B cell (primary cell): ENCODE measurements at regions not wholly inside any gene's neighbourhood (a gene's known extent, or its start where the extent isn't known, plus 50 kb on each side); places are given as distances from the start of the nearest gene placed in this dataset.

Experiments
- ATAC-seq: fragments of 200-7000 bp; cut with Tn5 transposase; one replicate; pipeline ENCODE4 v1.10.0; 2021; ENCODE audit warnings: low read depth, mild to moderate bottlenecking, moderate number of reproducible peaks, moderate library complexity
- CTCF ChIA-PET: fragments of 350-600 bp; sonication (Branson Sonifier 250); formaldehyde crosslinking; loops from one replicate; lab custom pipeline; 2021; ENCODE audit warnings: antibody characterized with exemption, inconsistent platforms; lab: Charles Lee
- POLR2A ChIA-PET: fragments of 350-600 bp; sonication (Branson Sonifier 250); formaldehyde crosslinking; loops from one replicate; lab custom pipeline; 2021; ENCODE audit warnings: antibody characterized with exemption; lab: Charles Lee
- DNase-seq: peaks from one replicate; pipeline ENCODE4 v3.0.0; 2013
- H2AFZ ChIP-seq: 2 replicates; pipeline ENCODE4 v1.6.1; 2012; ENCODE audit warnings: mild to moderate bottlenecking, low read depth, low read length; ENCODE audit not compliant: insufficient read depth, poor library complexity, severe bottlenecking
- H3K27ac ChIP-seq, 2 donors: 1 replicate in 1 of 2; 2 replicates in 1 of 2; pipeline ENCODE4 v1.5.1; 2012 to 2013; ENCODE audit warnings: low read length in 2 of 2, mild to moderate bottlenecking in 2 of 2, moderate library complexity in 1 of 2
- H3K27me3 ChIP-seq, 4 experiments: fragments of 200-600 bp in 1 of 4; sonication (generic) in 1 of 4; replicated peaks in 1 of 4; 1 replicate in 2 of 4; 2 replicates in 2 of 4; pipeline versions ENCODE4 v1.6.1 to v1.7.0; 2013 to 2016; ENCODE audit warnings: low read length in 3 of 4, mild to moderate bottlenecking in 2 of 4, mixed read lengths in 1 of 4, moderate library complexity in 1 of 4; ENCODE audit not compliant: insufficient read depth in 4 of 4, control insufficient read depth in 3 of 4; ENCODE audit errors: control extremely low read depth in 1 of 4
- H3K36me3 ChIP-seq, 2 experiments: replicated peaks in 1 of 2; 1 replicate in 1 of 2; 2 replicates in 1 of 2; pipeline versions ENCODE4 v1.6.1 to v1.7.1; 2013; ENCODE audit warnings: low read length in 1 of 2; ENCODE audit not compliant: insufficient read depth in 2 of 2, control insufficient read depth in 1 of 2; ENCODE audit errors: control extremely low read depth in 1 of 2, extremely low read depth in 1 of 2
- H3K4me1 ChIP-seq, 2 donors: fragments of 200-600 bp in 1 of 2; sonication (generic) in 1 of 2; 1 replicate in 1 of 2; 2 replicates in 1 of 2; pipeline versions ENCODE4 v1.5.1 to v1.6.1; 2013 to 2017; ENCODE audit warnings: low read length in 2 of 2; ENCODE audit not compliant: control insufficient read depth in 2 of 2, insufficient read depth in 2 of 2
- H3K4me2 ChIP-seq: replicated peaks from 2 replicates; pipeline ENCODE3; 2012; ENCODE audit warnings: mild to moderate bottlenecking, low read depth, low read length; ENCODE audit not compliant: poor library complexity, severe bottlenecking
- H3K4me3 ChIP-seq, 5 experiments: fragments of 200-600 bp in 1 of 5; sonication (generic) in 1 of 5; 1 replicate in 3 of 5; 2 replicates in 2 of 5; pipeline versions ENCODE4 v1.5.1 to v1.7.0; 2011 to 2016; ENCODE audit warnings: low read length in 4 of 5, mild to moderate bottlenecking in 4 of 5, low read depth in 2 of 5, control low read depth in 1 of 5, moderate library complexity in 1 of 5; ENCODE audit not compliant: insufficient read depth in 1 of 5; ENCODE audit errors: control extremely low read depth in 1 of 5, extremely low read depth in 1 of 5
- H3K79me2 ChIP-seq: fragments of 200-600 bp; sonication (generic); one replicate; pipeline ENCODE4 v1.6.0; 2016; ENCODE audit warnings: low read length; ENCODE audit not compliant: control insufficient read depth, insufficient read depth
- H3K9ac ChIP-seq: fragments of 200-600 bp; sonication (generic); 2 replicates; pipeline ENCODE4 v1.6.1; 2017; ENCODE audit warnings: mild to moderate bottlenecking, low read length, moderate library complexity
- H3K9me3 ChIP-seq, 3 donors: one replicate each; pipeline versions ENCODE4 v1.6.1 to v1.7.1; 2013; ENCODE audit warnings: low read length in 2 of 3; ENCODE audit not compliant: control insufficient read depth in 2 of 3, insufficient read depth in 1 of 3; ENCODE audit errors: control extremely low read depth in 1 of 3
- H4K20me1 ChIP-seq: 2 replicates; pipeline ENCODE4 v1.6.0; 2012; ENCODE audit warnings: mild to moderate bottlenecking, low read length; ENCODE audit not compliant: insufficient read depth, control insufficient read depth, poor library complexity, severe bottlenecking
- H3K27ac Mint-ChIP-seq: one replicate; pipeline ENCODE4 v1.8.0; 2021; ENCODE audit warnings: mixed read lengths
- H3K27me3 Mint-ChIP-seq: one replicate; pipeline ENCODE4 v1.8.0; 2021; ENCODE audit warnings: mixed read lengths
- H3K4me1 Mint-ChIP-seq: one replicate; pipeline ENCODE4 v1.8.0; 2021; ENCODE audit warnings: mixed read lengths
- H3K4me3 Mint-ChIP-seq: one replicate; pipeline ENCODE4 v1.8.0; 2021; ENCODE audit warnings: mixed read lengths
- H3K9me3 Mint-ChIP-seq: one replicate; pipeline ENCODE4 v1.8.0; 2022; ENCODE audit warnings: mixed read lengths; ENCODE audit not compliant: insufficient read depth
- EZH2 ChIP-seq: IDR thresholded peaks from 2 replicates; pipeline ENCODE4 v1.6.1; 2012; ENCODE audit warnings: borderline replicate concordance, low read depth, mild to moderate bottlenecking, moderate library complexity, low read length; ENCODE audit not compliant: insufficient read depth, poor library complexity, severe bottlenecking
- WGBS: methylation state at CpG from one replicate; pipeline ENCODE4 v1.1.5; 2013; ENCODE audit warnings: missing lambda C conversion rate; ENCODE audit not compliant: insufficient coverage; 5-methylcytosine and 5-hydroxymethylcytosine counted together
- intact Hi-C: fragments of 100-400 bp; cut with micrococcal nuclease; formaldehyde crosslinking; loops from one replicate; pipeline ENCODE4 v1.10.0; 2022
- TF ChIP-seq, protein P1 (sequence below): fragments of 200-600 bp; IDR thresholded peaks from one replicate; pipeline ENCODE4 v1.8.0; 2022; ENCODE audit warnings: antibody characterized with exemption, mild to moderate bottlenecking

DNA sequence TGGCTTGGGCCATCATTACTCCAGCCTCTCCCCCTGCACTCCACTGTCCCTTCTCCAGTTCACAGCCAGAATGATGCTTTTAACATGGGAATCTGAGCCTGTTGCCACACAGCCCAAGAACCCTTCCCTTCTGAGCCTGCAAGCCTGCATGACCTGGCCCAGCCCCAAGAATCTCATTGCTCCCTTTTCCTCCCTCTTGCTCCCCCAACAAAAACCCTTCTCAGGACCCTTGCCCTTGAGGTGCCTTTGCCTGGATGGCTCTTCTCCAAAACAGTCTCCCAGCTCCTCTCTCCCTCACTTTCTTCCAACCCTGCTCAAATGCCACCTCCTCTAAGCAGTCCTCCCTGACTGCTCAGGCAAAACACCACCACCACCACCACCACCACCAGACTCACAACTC, 157.2 kb downstream of the ANKRD60 start:
- Histone ChIP-seq H3K9me3 (peaks cover 0 to 5% (median 0%) of the 10 kb centered on the region in 3 donors), H3K4me2 (no peak overlapping the region), H3K27me3 (peaks cover 0 to 7% (median 1%) of the 10 kb centered on the region in 4 experiments), H2AFZ (no peak overlapping the region), H4K20me1 (no peaks in the 10 kb centered on the region), H3K36me3 (no peaks in the 10 kb centered on the region), H3K27ac (no peak overlapping the region), H3K9ac (no peak overlapping the region), H3K4me1 (peaks cover 3 to 6% of the 10 kb centered on the region in 2 donors), H3K79me2 (no peaks in the 10 kb centered on the region), H3K4me3 (no peak overlapping the region)
- ATAC-seq (no peak), DNase-seq (no peak)
- Mint-ChIP-seq H3K9me3 (no peaks in the 10 kb centered on the region), H3K27me3 (peaks cover 40% of the 10 kb centered on the region), H3K4me3 (no peak overlapping the region), H3K4me1 (peaks cover 12% of the 10 kb centered on the region), H3K27ac (no peak overlapping the region)
- intact Hi-C loops, result no loop called here
- ChIA-PET CTCF (no interaction called here), POLR2A (no interaction called here)
- TF ChIP-seq, protein P1, sequence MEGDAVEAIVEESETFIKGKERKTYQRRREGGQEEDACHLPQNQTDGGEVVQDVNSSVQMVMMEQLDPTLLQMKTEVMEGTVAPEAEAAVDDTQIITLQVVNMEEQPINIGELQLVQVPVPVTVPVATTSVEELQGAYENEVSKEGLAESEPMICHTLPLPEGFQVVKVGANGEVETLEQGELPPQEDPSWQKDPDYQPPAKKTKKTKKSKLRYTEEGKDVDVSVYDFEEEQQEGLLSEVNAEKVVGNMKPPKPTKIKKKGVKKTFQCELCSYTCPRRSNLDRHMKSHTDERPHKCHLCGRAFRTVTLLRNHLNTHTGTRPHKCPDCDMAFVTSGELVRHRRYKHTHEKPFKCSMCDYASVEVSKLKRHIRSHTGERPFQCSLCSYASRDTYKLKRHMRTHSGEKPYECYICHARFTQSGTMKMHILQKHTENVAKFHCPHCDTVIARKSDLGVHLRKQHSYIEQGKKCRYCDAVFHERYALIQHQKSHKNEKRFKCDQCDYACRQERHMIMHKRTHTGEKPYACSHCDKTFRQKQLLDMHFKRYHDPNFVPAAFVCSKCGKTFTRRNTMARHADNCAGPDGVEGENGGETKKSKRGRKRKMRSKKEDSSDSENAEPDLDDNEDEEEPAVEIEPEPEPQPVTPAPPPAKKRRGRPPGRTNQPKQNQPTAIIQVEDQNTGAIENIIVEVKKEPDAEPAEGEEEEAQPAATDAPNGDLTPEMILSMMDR, result no peak
- TF ChIP-seq EZH2, result no peak

DNA sequence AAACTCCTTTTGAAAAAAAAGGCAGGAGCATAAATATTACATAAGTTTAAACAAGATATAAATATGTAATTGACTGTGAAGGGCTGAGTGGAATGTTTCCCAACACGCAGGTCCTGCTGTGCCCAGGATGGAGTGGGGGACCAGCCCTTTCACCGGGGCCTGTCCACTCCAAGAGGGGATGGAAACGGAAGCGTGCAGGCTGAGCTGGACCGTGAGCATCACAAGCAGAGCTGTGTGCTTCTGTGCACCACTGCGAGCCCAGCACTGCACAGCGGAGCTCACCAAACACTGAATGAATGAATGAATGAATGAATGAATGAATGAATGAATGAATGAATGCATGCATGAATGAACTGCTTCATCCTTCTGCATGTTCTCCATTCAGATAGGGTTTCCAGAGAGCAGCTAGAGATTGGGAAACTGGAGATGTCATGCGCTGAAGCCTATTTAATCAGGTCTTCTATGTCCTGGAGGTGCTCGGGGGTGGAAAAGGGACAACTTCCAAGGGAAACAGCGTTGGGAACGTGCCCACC, 157.7 kb downstream of the ANKRD60 start:
- CTCF ChIA-PET, result no interaction called here
- Mint-ChIP-seq H3K27ac (no peak overlapping the region), H3K4me3 (no peak overlapping the region), H3K27me3 (peaks cover 39% of the 10 kb centered on the region), H3K9me3 (no peaks in the 10 kb centered on the region), H3K4me1 (peaks cover 12% of the 10 kb centered on the region)
- H3K9me3 ChIP-seq, result peaks cover 0 to 5% (median 0%) of the 10 kb centered on the region in 3 donors
- DNase-seq, result no peak
- peaks cover 0 to 7% (median 1%) of the 10 kb centered on the region in 4 experiments for H3K27me3 ChIP-seq
- no peak for ATAC-seq
- no peak overlapping the region for H3K4me3 ChIP-seq
- H3K9ac ChIP-seq, result no peak overlapping the region
- H2AFZ ChIP-seq, result no peak overlapping the region
- H3K4me2 ChIP-seq, result no peak overlapping the region
- H3K27ac ChIP-seq, result no peak overlapping the region
- H3K79me2 ChIP-seq, result no peaks in the 10 kb centered on the region
- WGBS, result 89% methylated on average over 11 of the region's 11 CpGs
- H3K4me1 ChIP-seq, result peaks cover 3 to 6% of the 10 kb centered on the region in 2 donors
- TF ChIP-seq, protein P1, result no peak
- H4K20me1 ChIP-seq, result no peaks in the 10 kb centered on the region
- POLR2A ChIA-PET, result no interaction called here
- no peaks in the 10 kb centered on the region for H3K36me3 ChIP-seq
- intact Hi-C loops, result no loop called here
